Tibial nerve (tissue), 4 donors: ENCODE measurements at regions not wholly inside any gene's neighbourhood (a gene's known extent, or its start where the extent isn't known, plus 50 kb on each side); places are given as distances from the start of the nearest gene placed in this dataset.

Experiments used
- DNase-seq, 2 donors: peaks; one replicate each; pipeline ENCODE4 v3.0.0-alpha.2; 2019; ENCODE audit warnings: low spot score in 2 of 2
- H3K27ac ChIP-seq, 4 donors: fragments of 200-600 bp; sonication (generic) in 3 of 4; one replicate each; pipeline ENCODE4 v1.5.1; 2017 to 2019; ENCODE audit warnings: mild to moderate bottlenecking in 1 of 4
- H3K27me3 ChIP-seq, 2 donors: fragments of 200-600 bp; sonication (generic) in 1 of 2; one replicate each; pipeline versions ENCODE4 v1.5.1 to v1.6.0; 2017 to 2019
- H3K36me3 ChIP-seq, 3 donors: fragments of 200-600 bp; sonication (generic); one replicate each; pipeline ENCODE4 v1.5.1; 2018 to 2019
- H3K4me1 ChIP-seq, 4 donors: fragments of 200-600 bp; sonication (generic) in 3 of 4; one replicate each; pipeline ENCODE4 v1.5.1; 2017 to 2019
- H3K4me3 ChIP-seq, 4 donors: fragments of 200-600 bp; sonication (generic) in 3 of 4; one replicate each; pipeline ENCODE4 v1.5.1; 2017 to 2019; ENCODE audit warnings: mild to moderate bottlenecking in 1 of 4, moderate library complexity in 1 of 4
- H3K9me3 ChIP-seq, 4 donors: fragments of 200-600 bp; sonication (generic) in 3 of 4; one replicate each; pipeline ENCODE4 v1.5.1; 2017 to 2019
- CTCF ChIP-seq, 5 experiments: fragments of 200-600 bp in 3 of 5; fragments of 450-650 bp in 2 of 5; sonication (generic) in 3 of 5; IDR thresholded peaks; one replicate each; pipeline ENCODE4 v1.5.1; 2016 to 2019; ENCODE audit warnings: antibody characterized with exemption in 5 of 5, mild to moderate bottlenecking in 3 of 5, moderate library complexity in 2 of 5
- EP300 ChIP-seq, 2 donors: sonication (generic); formaldehyde crosslinking; IDR thresholded peaks; one replicate each; pipeline ENCODE4 v1.6.1; 2017; ENCODE audit warnings: antibody characterized with exemption in 2 of 2, mild to moderate bottlenecking in 1 of 2
- POLR2A ChIP-seq, 2 donors: fragments of 450-650 bp; IDR thresholded peaks; one replicate each; pipeline ENCODE4 v1.6.1; 2017; ENCODE audit warnings: antibody characterized with exemption in 2 of 2, mild to moderate bottlenecking in 2 of 2, moderate library complexity in 2 of 2
- WGBS, 2 donors: methylation state at CpG; one replicate each; pipeline ENCODE4 v1.1.5; 2018; 5-methylcytosine and 5-hydroxymethylcytosine counted together

GRCh38 chr3:189394599-189395121, 222.9 kb downstream of the TPRG1 start:
- no peak overlapping the region for H3K4me3 ChIP-seq
- WGBS, 2 donors, result 69 to 75% methylated on average over 7 of the region's 7 CpGs
- no peaks in the 10 kb centered on the region for H3K4me1 ChIP-seq
- no peak overlapping the region for H3K27ac ChIP-seq
- H3K27me3 ChIP-seq, result no peaks in the 10 kb centered on the region
- H3K36me3 ChIP-seq, result no peaks in the 10 kb centered on the region
- DNase-seq, result no peak
- no peaks in the 10 kb centered on the region for H3K9me3 ChIP-seq
- TF ChIP-seq CTCF (IDR thresholded peaks at IDR 0.05), result no peak
- no peak for TF ChIP-seq EP300 (IDR thresholded peaks at IDR 0.05)
- TF ChIP-seq POLR2A (IDR thresholded peaks at IDR 0.05), result no peak

GRCh38 chr3:189395825-189396224, 224.1 kb downstream of the TPRG1 start:
- no peak overlapping the region for H3K27ac ChIP-seq
- 89 to 94% methylated on average over 3 of the region's 3 CpGs for WGBS, 2 donors
- H3K27me3 ChIP-seq, result no peaks in the 10 kb centered on the region
- TF ChIP-seq EP300 (IDR thresholded peaks at IDR 0.05), result no peak
- TF ChIP-seq POLR2A (IDR thresholded peaks at IDR 0.05), result no peak
- TF ChIP-seq CTCF (IDR thresholded peaks at IDR 0.05), result no peak
- no peaks in the 10 kb centered on the region for H3K4me1 ChIP-seq
- DNase-seq, result no peak
- H3K9me3 ChIP-seq, result no peaks in the 10 kb centered on the region
- H3K36me3 ChIP-seq, result no peaks in the 10 kb centered on the region
- no peak overlapping the region for H3K4me3 ChIP-seq

GRCh38 chr3:189398656-189399055, 226.9 kb downstream of the TPRG1 start:
- no peaks in the 10 kb centered on the region for H3K27me3 ChIP-seq
- 89 to 93% methylated on average over 2 of the region's 2 CpGs for WGBS, 2 donors
- no peak overlapping the region for H3K27ac ChIP-seq
- no peak overlapping the region for H3K4me3 ChIP-seq
- no peak for DNase-seq
- TF ChIP-seq EP300 (IDR thresholded peaks at IDR 0.05) (no peak), POLR2A (IDR thresholded peaks at IDR 0.05) (no peak), CTCF (IDR thresholded peaks at IDR 0.05) (no peak)
- no peaks in the 10 kb centered on the region for H3K9me3 ChIP-seq
- H3K36me3 ChIP-seq, result no peaks in the 10 kb centered on the region
- H3K4me1 ChIP-seq, result no peaks in the 10 kb centered on the region

- H3K36me3 ChIP-seq, result no peaks in the 10 kb centered on the region
- no peak for TF ChIP-seq POLR2A (IDR thresholded peaks at IDR 0.05)
- TF ChIP-seq CTCF (IDR thresholded peaks at IDR 0.05), result no peak
- TF ChIP-seq EP300 (IDR thresholded peaks at IDR 0.05), result no peak
- 96 to 99% methylated on average over 2 of the region's 2 CpGs for WGBS, 2 donors
- no peak for DNase-seq
- H3K27me3 ChIP-seq, result no peaks in the 10 kb centered on the region
- H3K4me1 ChIP-seq, result no peaks in the 10 kb centered on the region
- H3K27ac ChIP-seq, result no peak overlapping the region
- H3K9me3 ChIP-seq, result no peaks in the 10 kb centered on the region
- H3K4me3 ChIP-seq, result no peak overlapping the region
Measured at GRCh38 chr3:189401196-189401595, 229.4 kb downstream of the TPRG1 start.

- Histone ChIP-seq H3K4me1 (no peaks in the 10 kb centered on the region), H3K27ac (no peak overlapping the region), H3K9me3 (no peaks in the 10 kb centered on the region), H3K36me3 (no peaks in the 10 kb centered on the region), H3K4me3 (no peak overlapping the region), H3K27me3 (no peaks in the 10 kb centered on the region)
- TF ChIP-seq CTCF (IDR thresholded peaks at IDR 0.05) (no peak), EP300 (IDR thresholded peaks at IDR 0.05) (no peak), POLR2A (IDR thresholded peaks at IDR 0.05) (no peak)
- WGBS, 2 donors, result 80 to 86% methylated on average over 5 of the region's 5 CpGs
- no peak for DNase-seq
Measured at GRCh38 chr3:189403194-189403593, 228.0 kb upstream of the TP63 start.
